Esophagus mucosa (tissue), 1 donor: ENCODE measurements at regions not wholly inside any gene's neighbourhood (a gene's known extent, or its start where the extent isn't known, plus 50 kb on each side); places are given as distances from the start of the nearest gene placed in this dataset.
A peak's percentile ranks its signal among the peaks of the same experiment; 100 is the strongest.

ENCODE experiments used
- ATAC-seq: fragments of 200-7000 bp; cut with Tn5 transposase; one replicate; pipeline ENCODE4 v1.9.1; 2020
- donor health status: DM: yes; HTN: yes; CAD: no.

GRCh38 chr1:235025422-235025984, 103.1 kb downstream of the TOMM20 start:
- no peak for ATAC-seq

DNA sequence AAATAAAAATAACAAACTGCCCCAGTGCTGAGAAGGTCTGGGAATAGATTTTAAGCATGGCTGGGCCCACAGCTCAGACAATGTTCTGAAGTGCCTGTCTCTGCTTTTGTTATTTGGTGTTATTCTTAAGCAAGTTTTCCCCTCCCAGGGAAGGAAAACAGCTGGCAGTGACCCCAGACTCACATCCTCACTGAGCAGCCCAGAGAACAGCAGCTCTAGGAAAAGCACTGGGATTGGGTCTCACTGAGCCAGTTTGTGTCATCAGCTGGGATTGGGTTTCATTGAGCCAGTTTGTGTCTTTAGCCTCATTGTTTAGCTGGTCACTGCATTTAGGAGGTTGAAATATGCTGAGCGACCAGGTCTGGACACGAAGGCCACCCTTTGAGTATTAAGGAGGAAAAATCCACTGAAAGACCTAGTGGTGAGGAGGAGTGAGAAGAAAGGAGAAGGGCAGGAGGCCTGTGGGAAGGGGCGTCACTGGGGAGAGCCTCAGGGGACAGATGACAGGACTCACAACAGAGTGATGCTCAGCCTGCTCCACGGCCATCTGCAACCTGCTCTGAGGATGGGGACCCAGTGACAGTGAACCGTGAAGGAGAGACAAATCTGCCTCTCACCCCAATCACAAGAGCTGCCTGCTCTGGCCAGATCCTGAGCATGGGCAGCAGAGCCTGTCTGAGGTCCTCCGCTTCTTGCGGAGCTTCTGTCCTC, 103.8 kb downstream of the TOMM20 start:
- ATAC-seq = no peak

GRCh38 chr1:235023711-235024439, 104.8 kb downstream of the TOMM20 start:
- ATAC-seq = no peak

DNA sequence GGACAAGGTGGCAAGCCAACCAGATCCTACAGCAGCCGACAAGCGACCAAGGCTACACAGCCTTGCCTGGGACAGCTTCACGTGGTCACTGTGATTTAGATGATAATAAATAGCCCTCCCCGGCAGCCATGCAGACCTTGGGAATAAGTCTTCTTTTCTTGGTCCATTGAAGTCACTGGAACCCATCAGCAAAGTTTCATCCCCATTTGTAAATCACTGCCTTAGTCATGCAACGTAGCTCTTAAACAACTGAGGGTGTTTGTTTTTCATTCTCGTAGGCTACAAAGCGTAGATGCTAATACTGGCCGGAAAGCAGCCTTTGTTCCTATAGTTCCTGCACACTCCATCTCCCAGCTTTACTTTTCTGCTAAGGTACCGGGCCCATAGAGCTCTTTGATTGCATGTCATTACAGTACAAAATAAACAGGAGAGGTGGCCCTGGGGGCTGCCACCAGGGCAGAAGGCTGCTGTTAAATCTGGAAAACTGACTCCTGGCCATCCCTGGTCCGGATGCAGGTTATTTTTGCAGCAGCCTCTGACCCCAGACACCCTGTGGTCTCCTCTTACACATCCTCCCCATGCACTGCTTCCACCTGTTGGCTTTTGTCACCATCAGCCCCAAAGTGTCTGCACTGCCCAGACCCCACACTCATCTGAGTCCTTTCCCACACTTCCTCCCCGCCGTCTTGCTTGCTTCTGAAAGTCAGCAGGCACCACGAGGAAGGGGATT, 105.5 kb downstream of the TOMM20 start:
- ATAC-seq = no peak

GRCh38 chr1:235022341-235022980, 106.2 kb downstream of the TOMM20 start:
- no peak for ATAC-seq

DNA sequence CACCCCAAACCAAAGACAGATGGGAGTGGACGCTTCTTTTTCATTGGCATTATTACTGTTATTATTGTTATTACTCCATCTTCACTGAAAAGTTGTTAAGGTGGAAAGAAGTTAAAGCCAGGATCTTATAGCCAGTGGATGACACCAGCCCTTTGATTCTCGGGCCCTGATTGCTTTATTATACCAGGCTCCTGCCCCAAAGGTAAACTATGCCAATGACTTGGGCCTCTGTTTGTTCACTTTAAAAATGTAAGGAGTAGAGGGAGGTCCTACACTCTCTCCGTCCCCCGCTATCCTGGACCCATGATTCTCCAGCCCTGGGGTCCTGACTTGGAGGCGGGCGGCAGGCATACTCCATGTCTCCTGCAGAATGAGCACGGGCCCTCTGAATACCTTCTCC, 106.8 kb downstream of the TOMM20 start:
- ATAC-seq = no peak

- no peak for ATAC-seq
Observed at GRCh38 chr1:235021321-235021720, 107.3 kb downstream of the TOMM20 start.

GRCh38 chr1:235019961-235020360, 108.7 kb downstream of the TOMM20 start:
- no peak for ATAC-seq

GRCh38 chr1:235019471-235019870, 109.2 kb downstream of the TOMM20 start:
- no peak for ATAC-seq

- ATAC-seq = no peak
Observed at GRCh38 chr1:235018720-235019444, 109.8 kb downstream of the TOMM20 start.

DNA sequence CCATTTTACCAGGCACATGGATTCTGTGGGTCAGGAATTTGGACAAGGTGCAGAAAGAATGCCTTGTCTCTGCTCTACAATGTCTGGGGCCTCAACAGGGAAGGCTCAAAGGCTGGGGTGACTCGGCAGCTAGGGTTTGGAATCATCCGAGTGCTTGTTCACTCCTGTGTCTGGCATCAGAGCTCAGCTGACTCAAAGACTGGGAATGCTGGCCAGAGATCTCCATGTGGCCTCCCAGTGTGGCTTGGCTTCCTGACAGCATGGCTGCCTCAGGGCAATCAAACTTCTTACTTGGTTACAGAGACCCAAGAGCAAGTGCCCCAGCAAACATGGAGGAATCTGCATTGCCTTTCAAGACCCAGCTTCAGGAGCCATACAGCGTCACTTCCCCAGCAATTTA, 110.5 kb downstream of the TOMM20 start:
- ATAC-seq = peak; percentile 90

- ATAC-seq = no peak
Observed at GRCh38 chr1:235017719-235018118, 110.9 kb downstream of the TOMM20 start.

DNA sequence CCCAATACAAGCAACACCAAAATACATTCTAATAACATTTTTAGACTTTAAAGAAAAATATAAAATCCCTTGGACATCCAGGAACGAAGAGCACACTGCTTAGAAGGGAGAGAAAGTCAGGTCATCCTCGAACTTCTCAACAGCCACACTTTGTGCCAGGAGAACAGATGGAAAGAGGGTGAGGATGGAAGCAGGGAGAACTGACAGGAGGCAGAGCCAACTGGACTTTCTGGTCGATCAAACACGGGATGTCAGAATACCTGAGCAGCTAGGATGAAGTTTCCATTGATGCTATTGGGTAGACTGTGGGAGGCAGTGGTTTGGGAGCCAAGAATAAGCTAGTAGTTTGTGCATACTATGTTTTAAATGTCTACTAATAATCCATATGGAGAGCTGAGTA, 111.4 kb downstream of the TOMM20 start:
- no peak for ATAC-seq

GRCh38 chr1:235015291-235015985, 113.2 kb downstream of the TOMM20 start:
- no peak for ATAC-seq

GRCh38 chr1:235014756-235015155, 113.9 kb downstream of the TOMM20 start:
- no peak for ATAC-seq

GRCh38 chr1:235013512-235013911, 115.1 kb downstream of the TOMM20 start:
- no peak for ATAC-seq

- no peak for ATAC-seq
Observed at GRCh38 chr1:235012436-235013210, 116.0 kb downstream of the TOMM20 start.

- peak; percentile 96 for ATAC-seq
Observed at GRCh38 chr1:235011599-235012435, 116.8 kb downstream of the TOMM20 start.

DNA sequence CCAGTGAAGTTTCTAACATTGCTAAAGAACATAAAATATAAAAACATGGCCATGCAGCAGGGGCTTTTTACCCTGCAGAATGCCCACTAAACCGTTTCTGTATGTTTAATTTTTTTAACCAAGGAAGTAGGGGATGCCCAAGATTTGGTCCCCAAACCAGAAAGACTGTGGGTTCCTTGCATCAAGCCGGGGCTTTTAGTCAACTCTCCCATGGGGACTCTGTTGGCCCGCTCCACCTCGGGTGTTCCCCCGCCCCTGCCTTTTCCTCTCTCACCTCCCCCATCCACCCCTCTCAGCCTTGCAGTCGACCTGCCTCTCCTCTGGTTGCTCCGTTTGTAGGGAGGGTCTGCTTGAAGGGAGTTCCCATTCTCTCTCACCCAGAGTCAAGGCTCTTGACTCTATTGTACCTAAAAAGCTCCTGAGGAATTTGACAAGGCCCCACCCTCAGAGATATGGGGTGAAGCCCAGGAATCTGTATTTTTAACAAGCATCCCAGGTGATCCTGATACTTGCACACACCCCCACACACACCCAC, 117.5 kb downstream of the TOMM20 start:
- no peak for ATAC-seq
